ENCODE measurements at regions not wholly inside any gene's neighbourhood (a gene's known extent, or its start where the extent isn't known, plus 50 kb on each side); places are given as distances from the start of the nearest gene placed in this dataset.

DNA sequence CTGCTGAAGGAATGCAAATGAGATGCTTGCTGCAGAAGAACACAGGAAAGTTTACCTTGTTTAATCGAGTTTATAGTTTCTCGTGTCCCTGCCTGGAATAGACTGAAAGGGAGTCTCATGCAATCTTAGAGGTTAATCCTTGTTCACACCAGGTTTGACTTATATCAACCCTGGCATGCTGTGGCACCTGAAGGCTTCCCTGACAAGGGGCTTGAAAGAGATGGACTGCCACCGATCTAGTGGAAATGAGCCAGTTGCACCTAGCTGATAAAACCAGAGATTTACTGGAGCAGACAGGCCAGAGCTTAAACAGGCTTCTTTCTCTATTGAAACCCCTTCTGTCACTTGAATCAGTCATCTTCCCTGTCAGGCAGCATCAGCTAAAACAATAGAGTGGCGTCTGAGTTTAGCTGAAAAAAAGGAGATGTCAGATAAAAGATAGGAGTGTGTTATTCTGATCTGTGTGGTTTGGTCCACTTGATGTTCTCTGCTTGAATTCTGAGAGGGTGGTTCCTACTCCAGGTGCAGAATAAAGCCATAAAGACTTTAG, 349.7 kb downstream of the RWDD3 start:
- intact Hi-C loops (cut with micrococcal nuclease; ENCODE audit: unreplicated experiment), result no loop called here
- H3K36me3 ChIP-seq (ENCODE audit: insufficient read depth, low read length), result no peaks in the 10 kb centered on the region
- BruUV-seq (replicated peaks), result no TSS peak
- H4K20me1 ChIP-seq (ENCODE audit: insufficient read depth, low read length), result no peaks in the 10 kb centered on the region
- no peaks in the 10 kb centered on the region for H3K9me3 ChIP-seq (ENCODE audit: low read length)
- H3K4me2 ChIP-seq (ENCODE audit: low read length), result no peak overlapping the region
- CTCF ChIA-PET (ENCODE audit: unreplicated experiment), result no interaction called here
- no peak overlapping the region for H2AFZ ChIP-seq (ENCODE audit: low read length)
- no peak for DNase-seq (ENCODE audit: low spot score)
- no peaks in the 10 kb centered on the region for H3K4me1 ChIP-seq (ENCODE audit: insufficient read depth, low read length, poor library complexity, severe bottlenecking)
- TF ChIP-seq EZH2phosphoT487 (IDR thresholded peaks at IDR 0.05; ENCODE audit: borderline replicate concordance, low read depth, low read length), result no peak
- TF ChIP-seq, protein P1, sequence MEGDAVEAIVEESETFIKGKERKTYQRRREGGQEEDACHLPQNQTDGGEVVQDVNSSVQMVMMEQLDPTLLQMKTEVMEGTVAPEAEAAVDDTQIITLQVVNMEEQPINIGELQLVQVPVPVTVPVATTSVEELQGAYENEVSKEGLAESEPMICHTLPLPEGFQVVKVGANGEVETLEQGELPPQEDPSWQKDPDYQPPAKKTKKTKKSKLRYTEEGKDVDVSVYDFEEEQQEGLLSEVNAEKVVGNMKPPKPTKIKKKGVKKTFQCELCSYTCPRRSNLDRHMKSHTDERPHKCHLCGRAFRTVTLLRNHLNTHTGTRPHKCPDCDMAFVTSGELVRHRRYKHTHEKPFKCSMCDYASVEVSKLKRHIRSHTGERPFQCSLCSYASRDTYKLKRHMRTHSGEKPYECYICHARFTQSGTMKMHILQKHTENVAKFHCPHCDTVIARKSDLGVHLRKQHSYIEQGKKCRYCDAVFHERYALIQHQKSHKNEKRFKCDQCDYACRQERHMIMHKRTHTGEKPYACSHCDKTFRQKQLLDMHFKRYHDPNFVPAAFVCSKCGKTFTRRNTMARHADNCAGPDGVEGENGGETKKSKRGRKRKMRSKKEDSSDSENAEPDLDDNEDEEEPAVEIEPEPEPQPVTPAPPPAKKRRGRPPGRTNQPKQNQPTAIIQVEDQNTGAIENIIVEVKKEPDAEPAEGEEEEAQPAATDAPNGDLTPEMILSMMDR (conservative IDR thresholded peaks at IDR 0.05; ENCODE audit: low read length), result no peak
- H3K79me2 ChIP-seq (ENCODE audit: insufficient read depth, low read depth, low read length), result no peaks in the 10 kb centered on the region
- H3K27ac ChIP-seq (ENCODE audit: low read depth, low read length, poor library complexity, severe bottlenecking), result no peak overlapping the region
- no peaks in the 10 kb centered on the region for H3K9me2 ChIP-seq (ENCODE audit: insufficient read depth, low read length)
- POLR2A ChIA-PET, result no interaction called here
- H3K4me3 ChIP-seq (ENCODE audit: low read depth, low read length, poor library complexity, severe bottlenecking), result no peak overlapping the region

- CTCF ChIA-PET (ENCODE audit: unreplicated experiment), result no interaction called here
- intact Hi-C loops (cut with micrococcal nuclease; ENCODE audit: unreplicated experiment), result no loop called here
Measured at GRCh38 chr1:95584315-95584714, 350.3 kb downstream of the RWDD3 start.

DNA sequence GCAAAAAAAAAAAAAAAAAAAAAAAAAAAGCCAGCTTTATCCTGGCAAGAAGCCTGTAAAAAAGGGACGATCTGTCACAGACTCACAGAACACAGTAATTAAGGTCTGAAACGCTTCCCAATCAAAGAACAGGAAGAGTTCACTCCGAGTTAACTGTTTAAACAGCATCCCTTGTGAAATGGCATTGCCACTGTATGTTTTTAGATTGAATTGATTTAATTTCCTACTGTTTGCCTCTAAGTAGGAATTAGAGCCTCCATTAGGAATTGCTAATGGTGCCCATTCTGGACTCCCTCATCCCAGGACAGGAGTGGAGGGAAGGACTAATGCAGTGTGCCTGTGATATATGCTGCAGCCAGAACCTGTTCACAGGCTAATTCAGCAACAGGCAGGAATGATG, 370.8 kb downstream of the RWDD3 start:
- no peak overlapping the region for H3K27ac ChIP-seq (ENCODE audit: low read depth, low read length, poor library complexity, severe bottlenecking)
- no peaks in the 10 kb centered on the region for H4K20me1 ChIP-seq (ENCODE audit: insufficient read depth, low read length)
- H3K79me2 ChIP-seq (ENCODE audit: insufficient read depth, low read depth, low read length), result no peaks in the 10 kb centered on the region
- POLR2A ChIA-PET, result no interaction called here
- no peak overlapping the region for H2AFZ ChIP-seq (ENCODE audit: low read length)
- H3K9me3 ChIP-seq (ENCODE audit: low read length), result no peaks in the 10 kb centered on the region
- H3K4me3 ChIP-seq (ENCODE audit: low read depth, low read length, poor library complexity, severe bottlenecking), result no peak overlapping the region
- H3K4me1 ChIP-seq (ENCODE audit: insufficient read depth, low read length, poor library complexity, severe bottlenecking), result no peaks in the 10 kb centered on the region
- CTCF ChIA-PET (ENCODE audit: unreplicated experiment), result no interaction called here
- intact Hi-C loops (cut with micrococcal nuclease; ENCODE audit: unreplicated experiment), result no loop called here
- H3K4me2 ChIP-seq (ENCODE audit: low read length), result no peak overlapping the region
- H3K9me2 ChIP-seq (ENCODE audit: insufficient read depth, low read length), result no peaks in the 10 kb centered on the region
- no peak for TF ChIP-seq EZH2phosphoT487 (IDR thresholded peaks at IDR 0.05; ENCODE audit: borderline replicate concordance, low read depth, low read length)
- H3K36me3 ChIP-seq (ENCODE audit: insufficient read depth, low read length), result no peaks in the 10 kb centered on the region
- no peak for DNase-seq (ENCODE audit: low spot score)
- BruUV-seq (replicated peaks), result no TSS peak

More at GRCh38 chr1:95584315-95584714, 350.3 kb downstream of the RWDD3 start:
- no TSS peak for BruUV-seq (replicated peaks)
- Histone ChIP-seq H3K27ac (ENCODE audit: low read depth, low read length, poor library complexity, severe bottlenecking) (no peak overlapping the region), H3K4me1 (ENCODE audit: insufficient read depth, low read length, poor library complexity, severe bottlenecking) (no peaks in the 10 kb centered on the region), H3K79me2 (ENCODE audit: insufficient read depth, low read depth, low read length) (no peaks in the 10 kb centered on the region), H4K20me1 (ENCODE audit: insufficient read depth, low read length) (no peaks in the 10 kb centered on the region), H3K4me3 (ENCODE audit: low read depth, low read length, poor library complexity, severe bottlenecking) (no peak overlapping the region), H2AFZ (ENCODE audit: low read length) (no peak overlapping the region), H3K9me3 (ENCODE audit: low read length) (no peaks in the 10 kb centered on the region), H3K4me2 (ENCODE audit: low read length) (no peak overlapping the region), H3K9me2 (ENCODE audit: insufficient read depth, low read length) (no peaks in the 10 kb centered on the region), H3K36me3 (ENCODE audit: insufficient read depth, low read length) (no peaks in the 10 kb centered on the region)
- POLR2A ChIA-PET, result no interaction called here
- no peak for DNase-seq (ENCODE audit: low spot score)
- no peak for TF ChIP-seq EZH2phosphoT487 (IDR thresholded peaks at IDR 0.05; ENCODE audit: borderline replicate concordance, low read depth, low read length)
- TF ChIP-seq, protein P1 (conservative IDR thresholded peaks at IDR 0.05; ENCODE audit: low read length), result no peak

All from OCI-LY7 (cell line).